ENCODE measurements at regions not wholly inside any gene's neighbourhood (a gene's known extent, or its start where the extent isn't known, plus 50 kb on each side); places are given as distances from the start of the nearest gene placed in this dataset.
A peak's percentile ranks its signal among the peaks of the same experiment; 100 is the strongest.

DNA sequence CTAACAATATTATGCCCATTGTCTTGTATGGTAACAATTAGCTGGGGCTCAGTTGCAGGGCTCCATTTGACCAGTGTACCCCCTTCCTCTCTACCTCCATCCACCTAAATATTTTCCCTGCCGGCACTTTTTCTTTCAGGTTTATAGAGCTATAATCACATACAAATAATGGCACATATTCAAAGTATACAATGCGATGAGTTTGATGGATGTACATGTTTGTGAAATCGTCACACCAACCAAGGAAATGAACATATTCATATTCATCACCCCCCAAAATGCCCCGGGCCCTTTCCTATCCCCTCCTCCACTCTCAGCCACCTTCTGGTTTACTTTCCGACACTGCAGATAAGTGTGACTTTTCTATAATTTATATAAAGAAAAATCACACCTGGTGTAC is 351.5 kb downstream of the GADD45G start:
- H3K4me3 Mint-ChIP-seq: no peak overlapping the region
- no peaks in the 10 kb centered on the region for H3K9me3 Mint-ChIP-seq
- H3K4me1 Mint-ChIP-seq (ENCODE audit: low read depth): peaks cover 15% of the 10 kb centered on the region

DNA sequence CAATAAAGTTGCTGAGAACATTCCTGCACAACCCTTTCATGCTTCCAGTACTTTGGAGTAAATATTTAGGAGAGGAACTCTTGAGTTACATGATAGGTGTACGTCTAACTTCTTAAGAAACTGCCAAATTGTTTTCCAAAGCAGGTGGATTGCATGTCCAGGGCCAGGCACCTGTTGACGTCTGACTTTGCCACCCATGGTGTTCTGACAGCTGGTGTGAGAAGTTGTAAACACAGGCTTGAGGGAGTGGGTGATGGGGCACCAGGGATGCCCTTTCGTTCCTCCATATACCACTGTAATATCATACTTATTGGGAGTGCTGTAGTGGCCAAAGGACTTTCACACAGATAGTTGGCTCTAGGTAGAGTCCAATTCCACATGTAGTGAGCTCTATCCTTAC is 352.1 kb downstream of the GADD45G start:
- H3K27me3 Mint-ChIP-seq (ENCODE audit: low read depth): no peaks in the 10 kb centered on the region
- no peak overlapping the region for H3K4me3 Mint-ChIP-seq
- peaks cover 21% of the 10 kb centered on the region for H3K4me1 Mint-ChIP-seq (ENCODE audit: low read depth)
- DNase-seq: no peak
- H3K9me3 Mint-ChIP-seq: no peaks in the 10 kb centered on the region
- no peak for ATAC-seq
- no peaks in the 10 kb centered on the region for H3K36me3 Mint-ChIP-seq (ENCODE audit: insufficient read depth)

More for the DNA sequence above, 351.5 kb downstream of the GADD45G start:
- no peaks in the 10 kb centered on the region for H3K36me3 Mint-ChIP-seq (ENCODE audit: insufficient read depth)
- DNase-seq (no peak), ATAC-seq (no peak)
- no peaks in the 10 kb centered on the region for H3K27me3 Mint-ChIP-seq (ENCODE audit: low read depth)

DNA sequence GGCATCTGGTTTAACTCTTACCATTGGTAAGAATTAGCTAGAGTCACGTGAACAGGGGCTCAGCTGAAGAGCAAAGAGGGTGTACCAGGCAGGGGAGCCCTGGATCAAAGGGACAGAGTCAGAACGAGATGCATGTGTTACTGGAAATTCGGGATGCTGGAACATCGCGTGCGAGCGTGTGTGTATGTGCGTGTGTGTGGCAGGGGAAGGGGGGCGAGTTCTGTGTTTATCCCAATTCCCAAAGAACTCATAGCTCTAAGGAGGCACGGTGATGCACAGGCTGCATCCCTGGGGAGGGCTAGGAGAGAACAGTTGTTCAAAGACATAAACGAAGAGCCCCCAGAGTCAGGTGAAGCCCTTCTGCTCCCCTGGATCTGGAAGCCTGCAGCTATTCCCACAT is 353.3 kb downstream of the GADD45G start:
- Mint-ChIP-seq H3K36me3 (ENCODE audit: insufficient read depth) (no peaks in the 10 kb centered on the region), H3K27me3 (ENCODE audit: low read depth) (no peaks in the 10 kb centered on the region), H3K9me3 (no peaks in the 10 kb centered on the region), H3K4me1 (ENCODE audit: low read depth) (peaks cover 16% of the 10 kb centered on the region), H3K4me3 (no peak overlapping the region)
- ATAC-seq (no peak), DNase-seq (no peak)

DNA sequence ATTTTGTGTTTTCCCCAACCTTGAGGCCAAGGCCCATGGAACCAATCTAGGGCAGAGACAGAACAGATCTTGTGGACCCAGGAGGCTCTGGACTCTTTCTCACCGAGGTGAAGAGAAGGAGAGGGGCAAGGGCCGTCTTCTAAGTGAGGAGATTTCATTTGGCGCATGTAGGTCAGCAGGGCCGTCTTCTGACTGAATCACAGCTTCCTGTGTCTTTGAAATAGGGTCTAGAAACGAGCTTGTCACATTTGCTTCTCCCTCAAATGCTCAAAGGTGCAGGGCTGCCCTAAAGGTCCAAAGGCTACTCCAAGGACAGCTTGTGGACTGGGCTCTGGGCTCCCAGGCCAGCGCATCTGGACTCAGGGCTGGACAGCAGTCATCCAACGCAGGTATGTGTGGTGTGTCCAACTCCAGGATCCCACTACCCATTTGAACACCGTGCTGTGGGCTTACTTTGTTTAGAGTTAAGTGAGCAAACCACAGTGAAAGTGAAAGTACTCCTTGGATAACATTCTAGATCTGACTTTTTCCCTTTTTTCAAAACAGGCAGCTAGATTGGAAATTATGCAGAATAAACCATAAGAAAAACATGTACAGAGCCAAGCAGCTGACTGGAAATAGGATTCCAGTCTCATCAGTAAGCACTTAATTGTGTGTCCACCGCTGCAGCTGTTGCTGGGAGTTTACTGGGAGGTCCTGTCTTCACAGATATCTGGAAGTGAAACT is 357.0 kb downstream of the GADD45G start:
- no peak for DNase-seq
- peak; percentile 70 to 76 for ATAC-seq
- peaks cover 17% of the 10 kb centered on the region for H3K4me1 Mint-ChIP-seq (ENCODE audit: low read depth)
- peak overlapping the region; percentile 48 for H3K4me3 Mint-ChIP-seq
- no peaks in the 10 kb centered on the region for H3K9me3 Mint-ChIP-seq
- H3K36me3 Mint-ChIP-seq (ENCODE audit: insufficient read depth): no peaks in the 10 kb centered on the region
- H3K27me3 Mint-ChIP-seq (ENCODE audit: low read depth): no peaks in the 10 kb centered on the region

DNA sequence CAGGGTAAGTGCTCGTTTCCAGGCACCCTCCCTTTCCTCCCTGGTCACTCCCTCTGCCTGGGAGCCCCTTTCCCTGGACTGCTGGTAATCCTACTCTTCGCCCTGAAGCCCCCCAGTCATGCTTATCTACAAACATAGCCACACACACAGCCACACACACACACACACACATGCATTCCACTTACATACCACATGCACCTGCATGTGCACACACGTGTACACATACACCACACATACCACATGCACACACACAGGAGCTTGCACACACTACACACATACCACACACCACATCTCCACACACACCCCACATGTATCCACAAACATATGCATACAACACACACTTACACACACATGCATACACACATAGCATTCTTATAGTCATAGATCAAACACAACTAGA is 358.5 kb downstream of the GADD45G start:
- Mint-ChIP-seq H3K4me1 (ENCODE audit: low read depth) (peaks cover 23% of the 10 kb centered on the region), H3K27me3 (ENCODE audit: low read depth) (no peaks in the 10 kb centered on the region), H3K4me3 (no peak overlapping the region), H3K9me3 (no peaks in the 10 kb centered on the region), H3K36me3 (ENCODE audit: insufficient read depth) (no peaks in the 10 kb centered on the region)
- DNase-seq: no peak
- no peak for ATAC-seq

DNA sequence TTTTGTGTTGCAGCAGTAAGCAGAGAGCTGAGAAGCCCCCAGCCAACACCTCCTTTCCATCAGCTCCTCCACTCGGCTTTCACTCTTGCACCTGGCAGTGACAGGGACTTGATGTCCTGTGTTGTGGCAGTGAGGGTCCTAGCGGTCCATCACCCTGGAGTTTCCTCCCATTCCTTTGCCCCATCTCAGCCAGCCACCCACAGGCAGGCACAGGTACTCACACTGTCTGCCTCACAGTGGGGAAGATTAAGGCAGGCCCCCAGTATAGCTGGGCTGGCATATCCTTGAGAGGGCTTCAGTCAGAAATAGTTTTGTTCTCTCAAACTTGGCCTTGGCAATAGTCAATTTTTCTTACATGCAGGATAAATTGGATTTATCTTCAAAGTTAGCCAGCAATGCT is 362.7 kb downstream of the GADD45G start:
- H3K36me3 Mint-ChIP-seq (ENCODE audit: insufficient read depth): no peaks in the 10 kb centered on the region
- H3K4me1 Mint-ChIP-seq (ENCODE audit: low read depth): peaks cover 31% of the 10 kb centered on the region
- no peaks in the 10 kb centered on the region for H3K9me3 Mint-ChIP-seq
- peaks cover 3% of the 10 kb centered on the region for H3K27me3 Mint-ChIP-seq (ENCODE audit: low read depth)
- H3K4me3 Mint-ChIP-seq: no peak overlapping the region
- ATAC-seq (no peak), DNase-seq (no peak)

DNA sequence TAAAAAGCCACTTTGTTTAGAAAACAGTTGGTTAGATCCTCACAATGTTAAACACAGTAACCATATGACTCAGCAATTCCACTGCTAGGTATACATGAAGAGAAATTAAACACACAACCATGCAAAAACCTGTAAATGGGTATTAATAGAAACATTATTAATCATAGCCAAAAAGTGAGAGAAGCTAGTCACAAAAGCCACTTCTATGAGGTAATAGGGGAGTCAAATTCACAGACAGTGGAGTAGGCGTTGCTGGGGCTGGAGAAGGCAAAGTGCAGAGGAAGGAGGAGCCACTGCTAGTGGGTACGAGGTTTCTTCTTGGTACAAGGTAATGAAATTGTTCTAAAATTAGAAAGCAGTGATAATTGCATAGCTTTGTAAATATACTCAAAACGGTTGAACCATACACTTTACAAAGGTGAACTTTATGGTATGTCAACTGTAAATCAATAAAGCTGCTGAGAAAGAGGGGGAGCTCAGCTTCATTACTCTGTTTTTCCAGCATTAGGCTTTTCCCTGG is 364.4 kb downstream of the GADD45G start:
- Mint-ChIP-seq H3K4me3 (no peak overlapping the region), H3K9me3 (no peaks in the 10 kb centered on the region), H3K36me3 (ENCODE audit: insufficient read depth) (no peaks in the 10 kb centered on the region), H3K4me1 (ENCODE audit: low read depth) (peaks cover 31% of the 10 kb centered on the region), H3K27me3 (ENCODE audit: low read depth) (peaks cover 3% of the 10 kb centered on the region)
- ATAC-seq: peak; percentile 84 to 95
- no peak for DNase-seq

DNA sequence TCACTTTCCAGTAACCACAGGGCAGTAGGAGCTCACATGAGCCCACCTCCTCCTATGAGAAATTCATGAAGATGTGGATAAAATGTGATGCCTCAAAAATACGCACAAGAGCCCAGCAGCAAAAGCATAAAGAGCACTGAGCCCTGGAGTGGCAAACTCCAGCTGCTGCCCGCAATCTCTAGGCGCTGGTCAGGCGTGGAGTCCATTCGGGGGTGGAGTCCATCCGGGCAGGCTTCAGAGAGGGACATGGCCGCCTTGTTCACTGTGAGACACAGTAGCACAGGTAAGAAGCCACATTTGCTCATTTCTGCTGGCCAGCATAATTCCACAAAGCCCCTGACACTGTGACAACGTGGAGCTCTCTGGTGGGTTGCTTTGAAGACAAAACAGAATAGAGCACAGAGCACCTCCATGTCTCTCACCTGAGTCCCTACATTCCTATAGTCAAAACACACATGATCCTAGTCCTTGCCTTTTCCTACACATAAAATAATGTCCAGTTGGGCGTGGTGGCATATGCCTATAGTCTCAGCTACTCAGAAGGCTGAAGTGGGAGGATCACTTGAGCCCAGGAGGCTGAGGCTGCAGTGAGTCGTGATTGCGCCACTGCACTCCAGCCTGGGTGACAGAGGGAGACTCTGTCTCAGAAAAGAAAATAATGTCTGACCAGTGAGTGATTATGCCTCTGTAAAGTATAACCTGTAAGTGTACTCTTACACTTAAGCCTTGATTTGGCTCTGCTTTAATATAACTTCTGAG is 365.2 kb downstream of the GADD45G start:
- H3K4me1 Mint-ChIP-seq (ENCODE audit: low read depth): peaks cover 31% of the 10 kb centered on the region
- H3K36me3 Mint-ChIP-seq (ENCODE audit: insufficient read depth): no peaks in the 10 kb centered on the region
- ATAC-seq (no peak), DNase-seq (no peak)
- H3K27me3 Mint-ChIP-seq (ENCODE audit: low read depth): peaks cover 3% of the 10 kb centered on the region
- no peak overlapping the region for H3K4me3 Mint-ChIP-seq
- no peaks in the 10 kb centered on the region for H3K9me3 Mint-ChIP-seq

DNA sequence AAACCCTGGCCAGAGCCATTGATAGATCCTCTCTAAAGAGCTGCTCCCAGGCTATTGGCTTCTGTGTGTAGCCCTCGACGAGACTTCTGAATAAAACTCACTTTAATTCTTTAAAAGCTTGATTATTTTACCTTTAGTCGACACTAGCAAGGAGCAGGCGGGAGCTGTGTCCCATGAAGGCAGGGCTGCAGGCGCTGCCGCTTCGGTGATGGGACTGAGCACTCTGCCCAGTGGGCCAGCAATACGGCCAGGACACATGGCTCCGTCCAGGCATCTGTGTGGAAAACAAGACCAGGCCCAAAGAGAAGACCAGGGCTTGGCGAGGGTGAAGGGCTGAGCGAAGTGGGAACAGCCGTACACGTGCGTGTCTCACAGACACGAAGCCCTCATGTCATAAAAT is 365.9 kb downstream of the GADD45G start:
- Mint-ChIP-seq H3K4me3 (no peak overlapping the region), H3K36me3 (ENCODE audit: insufficient read depth) (no peaks in the 10 kb centered on the region), H3K9me3 (no peaks in the 10 kb centered on the region), H3K4me1 (ENCODE audit: low read depth) (peaks cover 31% of the 10 kb centered on the region), H3K27me3 (ENCODE audit: low read depth) (peaks cover 3% of the 10 kb centered on the region)
- no peak for DNase-seq
- ATAC-seq: no peak

DNA sequence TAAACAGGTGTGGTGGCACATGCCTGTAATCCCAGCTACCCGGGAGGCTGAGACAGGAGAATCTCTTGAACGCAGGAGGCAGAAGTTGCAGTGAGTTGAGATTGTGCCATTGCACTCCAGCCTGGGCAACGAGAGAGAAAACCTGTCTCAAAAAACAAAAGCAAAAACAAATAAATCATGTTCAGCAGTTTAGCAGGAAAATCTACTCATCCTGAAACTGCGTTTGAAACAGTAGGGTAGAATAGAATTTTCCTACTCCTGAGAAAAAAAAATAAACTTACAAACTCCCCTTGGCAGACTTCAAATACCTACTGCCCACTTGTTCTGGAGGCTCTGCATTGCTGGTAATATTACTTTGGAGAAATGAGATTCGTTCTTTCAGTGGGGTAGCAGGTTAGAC is 367.7 kb downstream of the GADD45G start:
- ATAC-seq (no peak), DNase-seq (no peak)
- no peaks in the 10 kb centered on the region for H3K36me3 Mint-ChIP-seq (ENCODE audit: insufficient read depth)
- H3K4me1 Mint-ChIP-seq (ENCODE audit: low read depth): peaks cover 31% of the 10 kb centered on the region
- peaks cover 3% of the 10 kb centered on the region for H3K27me3 Mint-ChIP-seq (ENCODE audit: low read depth)
- H3K9me3 Mint-ChIP-seq: no peaks in the 10 kb centered on the region
- H3K4me3 Mint-ChIP-seq: no peak overlapping the region

DNA sequence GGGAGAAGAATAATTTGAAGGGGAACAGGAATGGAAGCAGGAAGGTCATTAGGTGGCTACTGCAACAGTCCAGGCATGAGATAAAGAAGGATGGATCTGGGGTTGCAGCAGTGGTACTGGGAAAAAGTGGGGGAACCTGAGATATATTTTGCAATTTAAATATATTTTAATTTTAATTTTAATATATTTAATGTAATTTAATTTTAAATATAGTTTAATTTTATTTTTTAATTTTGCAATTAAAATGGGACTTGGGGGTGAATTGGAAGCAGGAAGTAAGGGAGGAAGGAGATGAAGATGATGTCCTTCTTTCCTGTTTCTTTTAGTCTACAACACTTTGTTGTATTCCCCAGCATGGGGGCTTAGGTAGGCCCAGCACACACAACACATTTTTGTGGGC is 369.8 kb downstream of the GADD45G start:
- no peaks in the 10 kb centered on the region for H3K36me3 Mint-ChIP-seq (ENCODE audit: insufficient read depth)
- no peak for ATAC-seq
- peaks cover 6% of the 10 kb centered on the region for H3K27me3 Mint-ChIP-seq (ENCODE audit: low read depth)

DNA sequence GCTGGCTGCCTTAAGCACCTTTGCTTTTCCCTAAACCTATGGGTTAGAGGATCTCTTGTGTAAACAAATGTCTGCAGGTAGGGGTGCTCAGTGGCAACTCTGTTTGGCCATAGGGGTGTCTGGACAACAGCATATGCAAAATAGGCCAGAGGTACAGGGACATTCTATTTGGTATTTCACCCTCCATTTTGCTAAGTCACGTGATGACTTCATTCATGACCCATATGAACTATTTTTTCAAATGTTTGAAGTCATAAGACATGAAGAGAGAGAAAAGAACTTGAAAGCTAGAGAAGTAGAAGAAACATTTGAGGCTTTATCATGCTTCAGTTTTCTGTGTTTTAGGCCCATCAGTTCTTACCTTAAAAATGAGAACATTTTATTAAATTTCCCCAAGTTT is 370.2 kb downstream of the GADD45G start:
- H3K27me3 Mint-ChIP-seq (ENCODE audit: low read depth): peaks cover 10% of the 10 kb centered on the region

More for the DNA sequence above, 369.8 kb downstream of the GADD45G start:
- no peaks in the 10 kb centered on the region for H3K9me3 Mint-ChIP-seq
- no peak for DNase-seq
- H3K4me3 Mint-ChIP-seq: no peak overlapping the region
- peaks cover 15% of the 10 kb centered on the region for H3K4me1 Mint-ChIP-seq (ENCODE audit: low read depth)

DNA sequence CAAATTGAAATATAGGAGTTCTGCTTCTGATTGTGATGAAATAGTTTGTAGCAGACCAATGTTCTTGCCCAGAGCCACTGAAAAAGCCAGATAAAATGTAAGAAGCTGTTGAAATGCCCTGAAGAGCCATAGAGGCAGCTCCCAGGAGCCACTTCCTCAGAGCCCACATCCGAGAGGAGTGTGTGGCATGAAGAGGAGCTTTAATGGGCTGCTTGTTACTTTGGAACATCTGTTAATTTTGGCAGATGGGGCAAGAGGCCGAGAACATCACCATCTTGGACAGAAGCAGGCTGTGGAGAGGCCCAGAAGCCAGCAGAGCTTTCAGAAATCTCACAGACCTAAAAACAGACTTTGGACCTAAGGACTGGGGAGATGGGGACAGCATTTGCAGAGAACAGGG is 370.8 kb downstream of the GADD45G start:
- no peak for DNase-seq
- Mint-ChIP-seq H3K27me3 (ENCODE audit: low read depth) (peaks cover 10% of the 10 kb centered on the region), H3K9me3 (no peaks in the 10 kb centered on the region), H3K4me1 (ENCODE audit: low read depth) (peaks cover 7% of the 10 kb centered on the region), H3K36me3 (ENCODE audit: insufficient read depth) (no peaks in the 10 kb centered on the region), H3K4me3 (no peak overlapping the region)
- ATAC-seq: no peak

More for the DNA sequence above, 370.2 kb downstream of the GADD45G start:
- Mint-ChIP-seq H3K4me1 (ENCODE audit: low read depth) (peaks cover 12% of the 10 kb centered on the region), H3K4me3 (no peak overlapping the region), H3K36me3 (ENCODE audit: insufficient read depth) (no peaks in the 10 kb centered on the region), H3K9me3 (no peaks in the 10 kb centered on the region)
- ATAC-seq: no peak
- DNase-seq: no peak

DNA sequence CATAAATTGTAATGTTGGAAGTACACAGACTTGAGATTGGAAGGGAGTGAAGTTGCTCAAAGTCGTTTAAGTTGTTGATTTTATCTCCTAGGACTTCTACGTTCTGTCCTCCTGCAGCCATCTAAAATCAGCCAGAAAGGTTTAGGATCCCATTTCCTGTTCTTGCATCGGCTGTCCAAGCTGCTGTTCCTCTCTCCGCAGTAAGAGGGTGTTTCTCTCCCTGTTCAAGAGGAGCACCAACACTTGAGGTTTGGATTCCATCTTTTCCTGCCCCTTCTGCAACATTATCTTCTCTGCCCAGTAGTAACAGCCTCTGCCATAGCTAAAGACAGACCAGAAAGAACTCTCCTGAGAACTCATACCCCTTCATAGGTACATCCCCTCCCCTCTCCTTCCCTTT is 373.4 kb downstream of the GADD45G start:
- DNase-seq (no peak), ATAC-seq (no peak)
- Mint-ChIP-seq H3K4me3 (no peak overlapping the region), H3K4me1 (ENCODE audit: low read depth) (peaks cover 8% of the 10 kb centered on the region), H3K27me3 (ENCODE audit: low read depth) (peaks cover 11% of the 10 kb centered on the region), H3K36me3 (ENCODE audit: insufficient read depth) (no peaks in the 10 kb centered on the region), H3K9me3 (no peaks in the 10 kb centered on the region)

DNA sequence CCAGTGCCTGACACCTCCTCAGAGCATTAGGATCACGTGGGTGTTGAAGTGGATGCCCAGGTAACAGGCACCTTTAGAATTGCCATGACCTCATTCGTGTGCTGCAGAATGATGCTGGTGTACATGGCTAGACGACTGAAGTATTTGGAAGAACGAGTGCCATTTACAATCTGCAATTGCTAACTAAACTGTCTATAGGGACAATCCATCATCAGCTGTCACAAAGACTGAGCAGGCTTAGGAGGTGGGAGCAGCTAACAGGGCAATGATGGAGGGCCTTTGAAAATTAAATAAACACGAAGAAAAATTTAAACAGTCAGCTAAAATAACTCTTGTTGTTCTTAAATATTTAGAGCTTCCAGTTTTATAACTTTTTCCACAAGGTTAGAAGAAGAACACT is 375.8 kb downstream of the GADD45G start:
- peaks cover 3% of the 10 kb centered on the region for H3K9me3 Mint-ChIP-seq
- H3K27me3 Mint-ChIP-seq (ENCODE audit: low read depth): peaks cover 11% of the 10 kb centered on the region
- DNase-seq (no peak), ATAC-seq (no peak)
- no peak overlapping the region for H3K4me3 Mint-ChIP-seq
- H3K4me1 Mint-ChIP-seq (ENCODE audit: low read depth): peaks cover 31% of the 10 kb centered on the region
- no peaks in the 10 kb centered on the region for H3K36me3 Mint-ChIP-seq (ENCODE audit: insufficient read depth)

Data from activated T-cell treated with anti-CD3 and anti-CD28 coated beads, Interleukin-2, amount 50 U/mL, for 4 hours (primary cell).